Heart right ventricle (tissue), 16 donors: ENCODE measurements at regions not wholly inside any gene's neighbourhood (a gene's known extent, or its start where the extent isn't known, plus 50 kb on each side); places are given as distances from the start of the nearest gene placed in this dataset.

Experiments used
- ATAC-seq, 8 donors: fragments of 200-7000 bp; cut with Tn5 transposase; one replicate each; pipeline ENCODE4 v1.9.1; 2020; ENCODE audit warnings: mild to moderate bottlenecking in 8 of 8, moderate library complexity in 8 of 8, moderate number of reproducible peaks in 1 of 8
- DNase-seq, 2 donors: peaks; one replicate each; pipeline ENCODE4 v3.0.0-alpha.2; 2020
- H3K27ac ChIP-seq, 10 donors: fragments of 200-600 bp; sonication (generic) in 2 of 10; one replicate each; pipeline versions ENCODE4 v1.5.0 to v1.8.0; 2020 to 2022; ENCODE audit warnings: mild to moderate bottlenecking in 3 of 10
- H3K27me3 ChIP-seq, 7 donors: fragments of 200-600 bp; one replicate each; pipeline ENCODE4 v1.8.0; 2021 to 2022; ENCODE audit warnings: mild to moderate bottlenecking in 2 of 7
- H3K36me3 ChIP-seq, 9 donors: fragments of 200-600 bp; sonication (generic) in 1 of 9; one replicate each; pipeline versions ENCODE4 v1.5.0 to v1.8.0; 2020 to 2022; ENCODE audit warnings: mild to moderate bottlenecking in 2 of 9
- H3K4me1 ChIP-seq, 9 donors: fragments of 200-600 bp; sonication (generic) in 1 of 9; one replicate each; pipeline versions ENCODE4 v1.5.0 to v1.8.0; 2020 to 2022; ENCODE audit warnings: mild to moderate bottlenecking in 4 of 9
- H3K4me3 ChIP-seq, 10 donors: fragments of 200-600 bp; sonication (generic) in 2 of 10; one replicate each; pipeline versions ENCODE4 v1.5.0 to v1.8.0; 2020 to 2022; ENCODE audit warnings: mild to moderate bottlenecking in 7 of 10, moderate library complexity in 2 of 10
- H3K9me3 ChIP-seq, 11 donors: fragments of 200-600 bp in 10 of 11; sonication (generic) in 2 of 11; one replicate each; pipeline versions ENCODE4 v1.5.0 to v1.8.0; 2013 to 2022; ENCODE audit warnings: mild to moderate bottlenecking in 2 of 11, control low read depth in 1 of 11, moderate library complexity in 1 of 11
- WGBS, 2 donors: extraction: QIAGEN DNeasy Blood & Tissue Kit; methylation state at CpG; one replicate each; pipeline ENCODE4 v1.1.7; 2013; ENCODE audit warnings: inconsistent platforms in 1 of 2; 5-methylcytosine and 5-hydroxymethylcytosine counted together
- intact Hi-C, 10 donors: fragments of 100-400 bp; cut with DNase I; formaldehyde crosslinking; loops; one replicate each; pipeline versions ENCODE4 v1.11.1 to v1.14.2; 2022
- TF ChIP-seq, protein P1 (sequence below), 9 donors: fragments of 200-600 bp; sonication (generic) in 2 of 9; IDR thresholded peaks; one replicate each; pipeline versions ENCODE4 v1.5.0 to v1.8.0; 2021 to 2022; ENCODE audit warnings: antibody characterized with exemption in 9 of 9, mild to moderate bottlenecking in 5 of 9, moderate library complexity in 1 of 9
- donor health status: Arrhythmogenic right ventricular cardiomyopathy.
- donor health status: ischemic (EF 13 %, LVEDD 7.1; RV severe dilation, severe dysfunction).
- donor health status: healthy with polysubstance abuse.
- donor health status: DM: no; HTN: yes; CAD: no.
- donor health status: DM: no; HTN: no; CAD: no.
- donor health status: ischemic (EF 25% LVEDD 6.9; RV normal size, moderate dysfunction).
- donor health status: ischemic (EF 25% LVEDD 5.7; RV mildly dilated, moderate dysfunction).
- donor health status: healthy.
- donor health status: DM: yes; HTN: yes; CAD: no.
- donor health status: Ischemic cardiomyopathy.
- donor health status: ischemic (EF 35%, LVEDD 5.7; RV mildly dilated, moderate dysfunction).
- donor health status: nonischemic (EF 11% LVEDD 7.7; RV severe dilation, severe dysfunction).
- donor health status: DM: yes; HTN: yes; CAD: no.
- donor health status: PGD.
- donor health status: ischemic (EF 29% LVEDD 5.4; RV normal size, mild dysfunction).
- donor health status: nonischemic (EF 23%, LVEDD 6.1; RV moderate dilation, normal function).

DNA sequence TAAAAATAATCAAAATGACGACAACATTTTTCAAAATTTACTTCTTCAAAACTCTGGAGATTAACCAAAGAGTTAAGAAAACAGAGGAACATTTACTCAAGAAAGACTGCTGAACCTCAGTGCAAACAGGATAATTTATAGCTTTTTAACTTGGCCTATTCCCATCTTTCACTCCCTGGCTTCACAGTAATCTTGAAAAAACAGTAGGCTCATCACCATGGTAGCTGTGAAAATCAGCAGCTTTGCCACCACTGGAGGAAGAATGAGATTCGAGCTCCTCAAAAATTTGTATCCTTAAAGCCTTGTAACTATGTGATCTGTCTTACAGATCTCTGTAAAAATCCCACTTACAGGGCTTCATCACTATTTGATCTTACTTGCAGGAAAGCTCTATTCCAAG, 447.7 kb upstream of the CTSO start:
- TF ChIP-seq, protein P1, sequence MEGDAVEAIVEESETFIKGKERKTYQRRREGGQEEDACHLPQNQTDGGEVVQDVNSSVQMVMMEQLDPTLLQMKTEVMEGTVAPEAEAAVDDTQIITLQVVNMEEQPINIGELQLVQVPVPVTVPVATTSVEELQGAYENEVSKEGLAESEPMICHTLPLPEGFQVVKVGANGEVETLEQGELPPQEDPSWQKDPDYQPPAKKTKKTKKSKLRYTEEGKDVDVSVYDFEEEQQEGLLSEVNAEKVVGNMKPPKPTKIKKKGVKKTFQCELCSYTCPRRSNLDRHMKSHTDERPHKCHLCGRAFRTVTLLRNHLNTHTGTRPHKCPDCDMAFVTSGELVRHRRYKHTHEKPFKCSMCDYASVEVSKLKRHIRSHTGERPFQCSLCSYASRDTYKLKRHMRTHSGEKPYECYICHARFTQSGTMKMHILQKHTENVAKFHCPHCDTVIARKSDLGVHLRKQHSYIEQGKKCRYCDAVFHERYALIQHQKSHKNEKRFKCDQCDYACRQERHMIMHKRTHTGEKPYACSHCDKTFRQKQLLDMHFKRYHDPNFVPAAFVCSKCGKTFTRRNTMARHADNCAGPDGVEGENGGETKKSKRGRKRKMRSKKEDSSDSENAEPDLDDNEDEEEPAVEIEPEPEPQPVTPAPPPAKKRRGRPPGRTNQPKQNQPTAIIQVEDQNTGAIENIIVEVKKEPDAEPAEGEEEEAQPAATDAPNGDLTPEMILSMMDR (IDR thresholded peaks at IDR 0.05): no peak
- peaks cover 0 to 37% (median 10%) of the 10 kb centered on the region in 11 donors for H3K9me3 ChIP-seq
- ATAC-seq: no peak
- no peaks in the 10 kb centered on the region for H3K27me3 ChIP-seq
- H3K4me1 ChIP-seq: no peaks in the 10 kb centered on the region
- no peaks in the 10 kb centered on the region for H3K36me3 ChIP-seq
- 56 to 57% methylated on average over 2 of the region's 2 CpGs for WGBS, 2 donors
- no peak overlapping the region for H3K27ac ChIP-seq
- DNase-seq: no peak
- intact Hi-C loops: no loop called here
- no peak overlapping the region for H3K4me3 ChIP-seq

DNA sequence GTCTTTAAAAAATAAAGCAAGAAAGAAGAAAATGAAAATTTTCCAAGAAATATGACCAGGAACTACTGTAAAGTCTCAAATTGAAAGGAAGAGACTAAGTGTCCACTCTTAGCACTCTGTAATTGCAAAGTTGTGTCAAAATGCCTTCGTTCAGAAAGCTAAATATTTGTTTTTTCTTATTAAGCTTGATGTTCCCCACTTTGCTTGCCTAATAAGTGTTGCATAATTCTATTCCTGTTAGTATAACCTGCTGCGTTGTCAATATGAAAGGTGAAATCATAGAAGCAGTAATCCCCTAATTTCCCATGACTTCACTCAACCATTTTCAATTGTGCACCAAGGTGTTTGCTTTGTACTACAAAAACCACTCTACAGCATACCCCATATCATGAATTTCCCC, 442.9 kb upstream of the CTSO start:
- H3K4me1 ChIP-seq: peaks cover 0 to under 1% (median 0%) of the 10 kb centered on the region in 9 donors
- WGBS, 2 donors: 60 to 81% methylated on average over 2 of the region's 2 CpGs
- H3K9me3 ChIP-seq: peaks cover 0 to 6% (median 0%) of the 10 kb centered on the region in 11 donors
- no peak overlapping the region for H3K27ac ChIP-seq
- no peaks in the 10 kb centered on the region for H3K36me3 ChIP-seq
- ATAC-seq (no peak), DNase-seq (no peak)
- TF ChIP-seq, protein P1 (IDR thresholded peaks at IDR 0.05): no peak
- H3K4me3 ChIP-seq: no peak overlapping the region
- no peaks in the 10 kb centered on the region for H3K27me3 ChIP-seq
- intact Hi-C loops: no loop called here

DNA sequence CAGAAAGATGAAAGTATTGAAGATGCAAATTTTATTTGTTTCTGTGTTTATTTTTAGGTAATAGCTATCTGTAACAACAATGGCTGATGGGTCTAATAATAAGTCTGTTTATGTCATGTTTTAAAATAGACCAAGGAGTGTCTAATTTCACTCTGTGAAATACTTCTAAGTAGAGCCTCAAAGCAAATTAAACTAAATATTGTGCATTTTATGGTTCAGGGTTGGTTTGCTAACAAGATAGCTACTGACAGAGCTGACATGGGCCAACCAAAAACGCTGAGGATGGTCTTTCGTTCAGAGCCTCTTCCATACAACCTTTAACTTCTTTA, 437.6 kb upstream of the CTSO start:
- ATAC-seq: no peak
- Histone ChIP-seq H3K9me3 (peaks cover 0 to 3% (median 0%) of the 10 kb centered on the region in 11 donors), H3K27ac (no peak overlapping the region), H3K36me3 (no peaks in the 10 kb centered on the region), H3K4me1 (peaks cover 0 to 12% (median 0%) of the 10 kb centered on the region in 9 donors), H3K4me3 (no peak overlapping the region), H3K27me3 (no peaks in the 10 kb centered on the region)
- DNase-seq: no peak
- 75 to 84% methylated on average over 2 of the region's 2 CpGs for WGBS, 2 donors
- TF ChIP-seq, protein P1 (IDR thresholded peaks at IDR 0.05): no peak
- intact Hi-C loops: no loop called here

DNA sequence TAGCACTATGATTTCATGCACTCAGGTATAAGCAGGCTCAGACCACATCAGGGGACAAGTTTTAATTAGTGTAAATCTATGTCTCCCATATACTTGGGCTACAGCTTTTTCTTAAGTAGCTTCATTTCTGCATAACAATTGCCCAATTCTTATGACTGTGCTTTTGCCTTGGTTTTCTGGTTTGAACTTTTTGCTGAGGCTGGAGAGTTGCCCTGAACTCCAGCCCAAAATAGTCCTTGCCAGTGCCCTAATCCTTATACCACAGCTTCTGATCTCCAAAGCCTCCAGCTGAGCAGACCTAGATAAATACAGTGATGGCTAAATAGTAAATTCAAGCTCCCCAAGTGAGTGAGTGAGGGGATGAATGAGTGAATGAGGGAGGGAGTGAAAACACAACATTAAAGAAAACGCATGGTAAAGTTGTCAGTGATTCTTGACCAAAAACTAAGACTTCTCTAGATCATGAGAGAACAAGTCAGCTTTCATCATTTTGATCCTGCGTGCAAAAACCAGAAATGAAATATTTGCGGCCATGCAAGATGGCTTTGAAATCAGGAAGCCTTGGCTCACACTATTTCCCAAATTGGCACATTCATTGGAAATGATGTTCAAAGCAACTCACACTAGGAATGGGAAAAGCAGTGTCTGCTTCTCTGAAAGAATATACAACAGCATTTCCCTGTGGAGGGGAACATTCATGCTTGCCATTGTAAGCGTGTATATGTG, 437.1 kb upstream of the CTSO start:
- Histone ChIP-seq H3K36me3 (no peaks in the 10 kb centered on the region), H3K9me3 (peaks cover 0 to 3% (median 0%) of the 10 kb centered on the region in 11 donors), H3K4me1 (peaks cover 0 to 12% (median 0%) of the 10 kb centered on the region in 9 donors), H3K27me3 (no peaks in the 10 kb centered on the region), H3K4me3 (no peak overlapping the region), H3K27ac (no peak overlapping the region)
- DNase-seq (no peak), ATAC-seq (no peak)
- intact Hi-C loops: no loop called here
- 81 to 84% methylated on average over 4 of the region's 4 CpGs for WGBS, 2 donors
- TF ChIP-seq, protein P1 (IDR thresholded peaks at IDR 0.05): no peak
